Neuronal stem cell (in vitro differentiated cells): ENCODE measurements at regions not wholly inside any gene's neighbourhood (a gene's known extent, or its start where the extent isn't known, plus 50 kb on each side); places are given as distances from the start of the nearest gene placed in this dataset.

Source experiments
- DNase-seq: peaks from one replicate; pipeline ENCODE4 v3.0.0-alpha.2; 2013; ENCODE audit warnings: low spot score
- H2AFZ ChIP-seq: one replicate; pipeline ENCODE4 v1.6.1; 2013; ENCODE audit warnings: mild to moderate bottlenecking, low read length, inconsistent platforms
- H2AK5ac ChIP-seq: 2 replicates; pipeline ENCODE4 v1.6.1; 2013; ENCODE audit warnings: low read depth, mild to moderate bottlenecking, inconsistent platforms, low read length, moderate library complexity, mixed read lengths
- H2BK120ac ChIP-seq: 2 replicates; pipeline ENCODE4 v1.6.1; 2013; ENCODE audit warnings: low read depth, mild to moderate bottlenecking, inconsistent platforms, low read length, moderate library complexity, mixed read lengths
- H2BK12ac ChIP-seq: one replicate; pipeline ENCODE4 v1.6.1; 2013; ENCODE audit warnings: low read length, inconsistent platforms
- H2BK15ac ChIP-seq: 2 replicates; pipeline ENCODE4 v1.6.1; 2013; ENCODE audit warnings: mild to moderate bottlenecking, low read length, inconsistent platforms, mixed read lengths
- H2BK5ac ChIP-seq: one replicate; pipeline ENCODE4 v1.6.1; 2013; ENCODE audit warnings: inconsistent platforms, mild to moderate bottlenecking, low read length, moderate library complexity
- H3K14ac ChIP-seq: one replicate; pipeline ENCODE4 v1.6.1; 2013; ENCODE audit warnings: low read length, inconsistent platforms
- H3K18ac ChIP-seq: 2 replicates; pipeline ENCODE4 v1.6.1; 2013; ENCODE audit warnings: low read length, inconsistent platforms
- H3K23ac ChIP-seq: 2 replicates; pipeline ENCODE4 v1.6.1; 2013; ENCODE audit warnings: low read depth, mild to moderate bottlenecking, mixed read lengths, low read length, inconsistent platforms; ENCODE audit not compliant: poor library complexity
- H3K27ac ChIP-seq: replicated peaks from 3 replicates; pipeline ENCODE4 v1.5.1; 2013; ENCODE audit warnings: low read length, inconsistent platforms
- H3K27me3 ChIP-seq, 3 experiments: 2 replicates each; pipeline ENCODE4 v1.6.1; 2013; ENCODE audit warnings: low read length in 3 of 3, mild to moderate bottlenecking in 2 of 3, inconsistent platforms in 1 of 3, low read depth in 1 of 3, mixed read lengths in 1 of 3, moderate library complexity in 1 of 3; ENCODE audit not compliant: control insufficient read depth in 3 of 3, insufficient read depth in 3 of 3
- H3K36me3 ChIP-seq, 2 donors: replicated peaks in 1 of 2; 2 replicates each; pipeline ENCODE4 v1.6.1; 2013; ENCODE audit warnings: low read length in 2 of 2; ENCODE audit not compliant: control insufficient read depth in 2 of 2, insufficient read depth in 2 of 2
- H3K4ac ChIP-seq: 2 replicates; pipeline ENCODE4 v1.6.1; 2013; ENCODE audit warnings: inconsistent platforms, mild to moderate bottlenecking, low read length, moderate library complexity
- H3K4me1 ChIP-seq, 2 donors: 1 replicate in 1 of 2; 2 replicates in 1 of 2; pipeline ENCODE4 v1.6.1; 2013; ENCODE audit warnings: low read length in 2 of 2, low read depth in 1 of 2; ENCODE audit not compliant: control insufficient read depth in 2 of 2, insufficient read depth in 1 of 2
- H3K4me2 ChIP-seq: one replicate; pipeline ENCODE4 v1.6.1; 2013; ENCODE audit warnings: mild to moderate bottlenecking, low read length, inconsistent platforms; ENCODE audit not compliant: insufficient read depth, poor library complexity, severe bottlenecking
- H3K4me3 ChIP-seq, 2 donors: 2 replicates each; pipeline ENCODE4 v1.5.1; 2013; ENCODE audit warnings: low read length in 2 of 2, mild to moderate bottlenecking in 2 of 2, inconsistent platforms in 1 of 2, moderate library complexity in 1 of 2
- H3K79me1 ChIP-seq: one replicate; pipeline ENCODE4 v1.6.1; 2013; ENCODE audit warnings: low read depth, mild to moderate bottlenecking, inconsistent platforms, low read length, moderate library complexity
- H3K9ac ChIP-seq: one replicate; pipeline ENCODE4 v1.6.1; 2013; ENCODE audit warnings: mild to moderate bottlenecking, low read depth, low read length, inconsistent platforms; ENCODE audit not compliant: poor library complexity
- H3K9me3 ChIP-seq, 2 donors: replicated peaks in 1 of 2; 2 replicates each; pipeline versions ENCODE3 to v1.6.1; 2013; ENCODE audit warnings: low read length in 2 of 2, mild to moderate bottlenecking in 2 of 2, inconsistent platforms in 1 of 2, low read depth in 1 of 2, mixed read lengths in 1 of 2, moderate library complexity in 1 of 2; ENCODE audit not compliant: control insufficient read depth in 2 of 2, insufficient read depth in 1 of 2
- H4K8ac ChIP-seq: one replicate; pipeline ENCODE4 v1.6.1; 2013; ENCODE audit warnings: low read depth, mild to moderate bottlenecking, inconsistent platforms, low read length, moderate library complexity
- H4K91ac ChIP-seq: one replicate; pipeline ENCODE4 v1.6.1; 2013; ENCODE audit warnings: low read length, low read depth, mild to moderate bottlenecking, inconsistent platforms; ENCODE audit not compliant: poor library complexity
- WGBS, 2 donors: extraction: QIAGEN DNeasy Blood & Tissue Kit; methylation state at CpG; one replicate each; pipeline ENCODE4 v1.1.7; 2013; ENCODE audit warnings: missing lambda C conversion rate in 2 of 2, mixed read lengths in 1 of 2; ENCODE audit not compliant: insufficient read length in 2 of 2, insufficient replicate concordance in 1 of 2; ENCODE audit errors: extremely low coverage in 2 of 2; 5-methylcytosine and 5-hydroxymethylcytosine counted together

- Histone ChIP-seq H3K4me3 (no peak overlapping the region), H3K36me3 (no peaks in the 10 kb centered on the region), H2AK5ac (no peak overlapping the region), H3K4me2 (no peak overlapping the region), H2BK15ac (no peak overlapping the region), H3K27ac (no peak overlapping the region), H3K9ac (no peak overlapping the region), H4K8ac (no peak overlapping the region), H4K91ac (no peak overlapping the region), H2AFZ (no peak overlapping the region), H3K18ac (no peak overlapping the region), H2BK5ac (no peak overlapping the region), H3K4me1 (peaks cover 6 to 7% of the 10 kb centered on the region in 2 donors), H3K23ac (no peak overlapping the region), H2BK120ac (no peak overlapping the region), H3K9me3 (no peaks in the 10 kb centered on the region), H3K79me1 (no peaks in the 10 kb centered on the region), H3K14ac (no peak overlapping the region), H3K4ac (no peak overlapping the region), H3K27me3 (no peaks in the 10 kb centered on the region), H2BK12ac (no peak overlapping the region)
- DNase-seq, result no peak
- WGBS, 2 donors, result no CpG with 5 or more reads among the region's 2 CpGs
Observed at GRCh38 chr5:65068410-65068809, 299.7 kb downstream of the CWC27 start.

- Histone ChIP-seq H3K23ac (no peak overlapping the region), H2BK12ac (no peak overlapping the region), H3K27me3 (no peaks in the 10 kb centered on the region), H3K4ac (no peak overlapping the region), H2BK120ac (no peak overlapping the region), H3K4me3 (no peak overlapping the region), H2BK5ac (no peak overlapping the region), H4K8ac (no peak overlapping the region), H3K18ac (no peak overlapping the region), H3K14ac (no peak overlapping the region), H2BK15ac (no peak overlapping the region), H3K79me1 (no peaks in the 10 kb centered on the region), H3K9me3 (no peaks in the 10 kb centered on the region), H3K36me3 (no peaks in the 10 kb centered on the region), H3K4me2 (no peak overlapping the region), H4K91ac (no peak overlapping the region), H3K27ac (no peak overlapping the region), H2AK5ac (no peak overlapping the region), H3K4me1 (peaks cover 6 to 7% of the 10 kb centered on the region in 2 donors), H3K9ac (no peak overlapping the region), H2AFZ (no peak overlapping the region)
- WGBS, 2 donors, result no CpG with 5 or more reads among the region's 1 CpG
- DNase-seq, result no peak
Observed at GRCh38 chr5:65070026-65070425, 301.3 kb downstream of the CWC27 start.

- H3K14ac ChIP-seq, result no peak overlapping the region
- no peak overlapping the region for H2AFZ ChIP-seq
- H3K4me3 ChIP-seq, result no peak overlapping the region
- no peak overlapping the region for H3K27ac ChIP-seq
- no peak overlapping the region for H3K18ac ChIP-seq
- H2BK5ac ChIP-seq, result no peak overlapping the region
- H3K9ac ChIP-seq, result no peak overlapping the region
- peaks cover 2 to 4% of the 10 kb centered on the region in 2 donors for H3K4me1 ChIP-seq
- DNase-seq, result no peak
- no peak overlapping the region for H3K4ac ChIP-seq
- H2BK12ac ChIP-seq, result no peak overlapping the region
- no CpG with 5 or more reads among the region's 8 CpGs for WGBS, 2 donors
- H4K8ac ChIP-seq, result no peak overlapping the region
- H3K9me3 ChIP-seq, result no peaks in the 10 kb centered on the region
- no peak overlapping the region for H3K23ac ChIP-seq
- H3K36me3 ChIP-seq, result no peaks in the 10 kb centered on the region
- H3K27me3 ChIP-seq, result no peaks in the 10 kb centered on the region
- H2BK15ac ChIP-seq, result no peak overlapping the region
- H3K4me2 ChIP-seq, result no peak overlapping the region
- no peak overlapping the region for H2AK5ac ChIP-seq
- H2BK120ac ChIP-seq, result no peak overlapping the region
- H3K79me1 ChIP-seq, result no peaks in the 10 kb centered on the region
- H4K91ac ChIP-seq, result no peak overlapping the region
Observed at GRCh38 chr5:65072850-65073249, 304.1 kb downstream of the CWC27 start.

- H4K91ac ChIP-seq, result no peak overlapping the region
- H2BK12ac ChIP-seq, result no peak overlapping the region
- H2AFZ ChIP-seq, result no peak overlapping the region
- H3K79me1 ChIP-seq, result no peaks in the 10 kb centered on the region
- no peaks in the 10 kb centered on the region for H3K27me3 ChIP-seq
- H2AK5ac ChIP-seq, result no peak overlapping the region
- no peak overlapping the region for H2BK5ac ChIP-seq
- peaks cover 4 to 6% of the 10 kb centered on the region in 2 donors for H3K4me1 ChIP-seq
- no peak overlapping the region for H3K14ac ChIP-seq
- no peak overlapping the region for H3K4me3 ChIP-seq
- no peak for DNase-seq
- no peak overlapping the region for H3K23ac ChIP-seq
- no peak overlapping the region for H2BK15ac ChIP-seq
- H3K9ac ChIP-seq, result no peak overlapping the region
- no peak overlapping the region for H2BK120ac ChIP-seq
- no peak overlapping the region for H3K18ac ChIP-seq
- no CpG with 5 or more reads among the region's 8 CpGs for WGBS, 2 donors
- H3K36me3 ChIP-seq, result no peaks in the 10 kb centered on the region
- no peak overlapping the region for H3K27ac ChIP-seq
- H3K4me2 ChIP-seq, result no peak overlapping the region
- no peaks in the 10 kb centered on the region for H3K9me3 ChIP-seq
- H3K4ac ChIP-seq, result no peak overlapping the region
- no peak overlapping the region for H4K8ac ChIP-seq
Observed at GRCh38 chr5:65073250-65073661, 304.5 kb downstream of the CWC27 start.
